NCI-H1092 treated with DMSO at 0.1 percent for 48 hours (cell line): ENCODE measurements at regions not wholly inside any gene's neighbourhood (a gene's known extent, or its start where the extent isn't known, plus 50 kb on each side); places are given as distances from the start of the nearest gene placed in this dataset.
"Not testable (repeated sequence)": the region's sequence is repeated elsewhere in the genome, so short reads cannot be mapped to it uniquely, and the experiment has no call there.

Source experiments
- DNase-seq: peaks from one replicate; lab custom pipeline; 2025; lab: John Stamatoyannopoulos, UW

GRCh38 chr3:4222574-4223175 is 80.5 kb upstream of the SETMAR start:
- DNase-seq = no peak

GRCh38 chr3:4223777-4224176 is 79.4 kb upstream of the SETMAR start:
- DNase-seq = no peak

GRCh38 chr3:4224331-4224730 is 78.8 kb upstream of the SETMAR start:
- no peak for DNase-seq

GRCh38 chr3:4225005-4225471 is 78.1 kb upstream of the SETMAR start:
- no peak for DNase-seq

GRCh38 chr3:4228295-4228694 is 74.9 kb upstream of the SETMAR start:
- no peak for DNase-seq

- no peak for DNase-seq
Observed at GRCh38 chr3:4231041-4231440, 72.1 kb upstream of the SETMAR start.

GRCh38 chr3:4232798-4233197 is 70.4 kb upstream of the SETMAR start:
- DNase-seq = no peak

GRCh38 chr3:4233488-4233887 is 69.7 kb upstream of the SETMAR start:
- no peak for DNase-seq

- no peak for DNase-seq
Observed at GRCh38 chr3:4234889-4235288, 68.3 kb upstream of the SETMAR start.

GRCh38 chr3:4235690-4236089 is 67.5 kb upstream of the SETMAR start:
- no peak for DNase-seq

GRCh38 chr3:4241595-4242170 is 61.5 kb upstream of the SETMAR start:
- no peak for DNase-seq

GRCh38 chr3:4245671-4246070 is 57.5 kb upstream of the SETMAR start:
- no peak for DNase-seq

GRCh38 chr3:4247391-4247790 is 55.8 kb upstream of the SETMAR start:
- no peak for DNase-seq

GRCh38 chr3:4250064-4250463 is 53.1 kb upstream of the SETMAR start:
- DNase-seq = no peak

GRCh38 chr3:4251412-4251811 is 51.8 kb upstream of the SETMAR start:
- no peak for DNase-seq

GRCh38 chr3:4253072-4253832 is 49.9 kb upstream of the SETMAR start:
- not testable (repeated sequence) for DNase-seq
